GM18909 (cell line): ENCODE measurements at regions not wholly inside any gene's neighbourhood (a gene's known extent, or its start where the extent isn't known, plus 50 kb on each side); places are given as distances from the start of the nearest gene placed in this dataset.

Experiments used
- ATAC-seq: cut with Tn5 transposase; IDR thresholded peaks from one replicate; pipeline ENCODE4 v1.9.1; 2021; ENCODE audit warnings: mild to moderate bottlenecking; ENCODE audit not compliant: unreplicated experiment, poor library complexity

DNA sequence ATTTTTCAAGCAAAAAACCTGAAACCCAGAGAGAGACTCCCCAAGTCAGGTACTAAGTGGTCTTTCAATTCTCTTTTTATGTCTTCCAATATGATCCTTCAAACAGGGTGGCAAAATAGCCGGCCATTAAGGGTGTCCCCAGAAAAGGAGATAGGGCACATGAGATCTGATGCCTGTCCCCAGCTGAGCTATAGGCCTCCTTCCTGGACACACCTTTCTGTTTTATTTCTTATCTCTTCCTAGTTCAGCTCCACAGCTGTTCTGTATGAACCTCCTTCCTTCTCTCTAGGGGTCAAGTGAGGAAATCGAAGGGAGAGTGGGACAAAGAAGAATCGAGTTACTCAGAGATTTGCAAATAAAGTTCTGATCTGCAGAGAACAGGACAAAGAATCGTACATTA is 112.4 kb upstream of the ATP1A1 start:
- no peak for ATAC-seq

DNA sequence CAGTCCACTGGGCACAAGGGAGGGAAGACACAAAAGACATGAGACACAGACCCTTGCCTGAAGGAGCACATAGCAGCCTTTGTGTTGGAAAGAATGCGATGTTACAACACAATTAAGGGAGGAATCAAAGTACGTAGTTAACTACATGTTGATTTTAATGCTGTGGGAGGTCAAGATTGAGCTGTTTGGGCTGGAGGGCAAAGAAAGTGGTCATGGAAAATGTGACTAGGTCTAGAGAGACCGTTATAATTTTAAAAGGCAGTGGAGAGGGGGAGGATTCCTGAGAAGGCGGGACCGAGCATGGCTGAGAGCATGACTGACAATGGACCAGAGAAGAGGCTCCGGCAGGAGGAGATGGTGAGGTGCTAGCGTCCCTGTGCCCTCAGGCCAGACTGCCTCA is 111.8 kb upstream of the ATP1A1 start:
- ATAC-seq: no peak

DNA sequence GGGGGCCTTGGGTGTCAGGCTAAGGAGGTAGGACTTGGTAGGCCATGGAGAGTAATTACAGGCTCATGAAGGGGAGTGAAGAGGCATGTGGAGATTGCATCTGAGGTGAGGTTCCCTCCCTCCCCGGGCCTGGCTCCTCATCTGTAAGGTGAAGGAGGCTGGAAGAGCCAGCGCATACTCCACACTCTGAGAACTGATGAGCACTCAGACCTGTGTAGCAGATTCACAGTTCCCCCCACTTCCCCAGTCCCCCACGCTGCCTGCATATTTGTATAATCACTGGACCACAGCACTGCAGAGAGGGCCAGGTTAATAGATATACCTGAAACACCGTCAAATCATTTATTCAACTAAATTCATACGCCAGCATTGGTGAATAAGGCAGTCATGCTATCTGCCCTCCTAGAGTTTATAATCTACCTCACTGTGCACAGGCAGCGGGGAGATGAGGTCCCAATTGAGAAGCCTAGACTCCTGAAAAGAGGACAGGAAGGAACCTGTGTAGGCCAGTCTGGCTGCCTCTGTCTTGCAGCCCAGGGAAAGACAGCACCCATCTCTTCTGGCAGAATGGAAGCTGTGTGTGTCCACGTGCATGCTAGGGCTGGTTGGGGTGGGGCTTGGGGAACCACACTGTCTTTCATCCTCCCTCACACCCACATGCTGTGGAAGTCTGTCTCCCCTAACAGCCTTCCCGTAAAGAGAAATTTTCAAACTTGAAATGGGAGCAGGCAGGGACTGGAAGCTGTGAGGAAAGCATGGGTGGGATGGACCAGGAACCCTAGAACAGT is 110.6 kb upstream of the ATP1A1 start:
- no peak for ATAC-seq

DNA sequence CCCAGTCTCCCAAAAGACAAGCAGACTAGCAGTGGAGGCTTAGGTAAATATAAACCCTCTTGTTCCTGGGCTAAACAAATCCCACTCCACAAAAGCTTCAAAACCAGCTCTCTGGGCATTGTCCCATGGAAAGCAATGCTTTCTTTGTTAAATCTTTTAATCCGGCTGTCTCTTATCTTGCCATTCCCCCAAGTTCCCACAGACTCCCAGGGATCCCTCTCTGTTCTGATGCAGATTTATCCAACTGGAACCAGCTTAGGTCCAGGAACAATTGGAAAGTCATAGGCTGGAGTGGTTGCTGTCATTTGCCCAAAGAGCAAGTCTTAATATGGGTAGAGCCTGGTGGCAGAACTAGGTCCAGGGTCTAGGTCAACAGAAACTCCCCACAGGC is 110.1 kb upstream of the ATP1A1 start:
- no peak for ATAC-seq

DNA sequence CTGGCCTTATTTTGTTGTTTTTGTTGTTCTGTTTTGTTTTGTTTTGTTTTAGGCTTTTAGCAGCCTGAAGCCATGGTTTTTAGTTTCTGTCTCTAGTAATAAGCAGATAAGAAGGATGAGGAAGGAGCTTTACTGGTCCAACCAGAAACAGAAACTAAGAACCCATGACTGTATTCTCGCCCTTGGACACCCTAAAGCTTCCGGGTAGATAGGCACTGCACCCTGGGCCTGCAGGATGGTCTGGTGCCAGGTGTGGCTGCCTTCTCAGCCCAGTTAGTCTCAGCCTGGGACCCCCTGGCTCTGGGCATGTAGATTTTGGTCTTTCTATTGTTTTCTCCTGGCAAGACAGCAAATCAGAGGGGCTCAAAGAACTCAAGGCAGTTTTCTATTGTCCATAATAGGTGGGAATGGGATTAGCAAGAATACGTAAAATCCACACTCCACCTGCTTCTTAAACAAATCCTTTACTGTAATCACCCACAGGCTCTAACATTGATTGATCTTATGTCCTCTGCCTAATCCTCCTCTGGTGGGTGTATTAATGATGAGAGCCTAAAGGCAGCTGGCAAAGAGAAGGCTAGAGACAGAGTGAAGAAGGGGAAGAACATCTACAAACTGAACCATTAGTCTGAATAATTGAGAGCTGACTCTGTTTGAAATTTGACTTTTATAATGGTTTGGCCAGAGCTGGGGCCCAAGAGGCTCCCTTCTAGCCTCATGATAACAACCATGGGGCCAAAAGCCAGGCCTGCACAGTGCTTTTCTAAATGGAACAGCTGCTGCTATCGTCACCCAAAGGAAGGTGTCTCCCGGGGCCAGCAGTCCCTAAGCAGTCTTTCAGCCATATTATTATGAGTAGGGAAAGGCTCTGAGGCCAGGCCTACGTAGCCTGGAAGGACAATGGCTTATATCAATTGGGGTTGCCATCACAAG is 106.8 kb upstream of the ATP1A1 start:
- ATAC-seq: no peak

DNA sequence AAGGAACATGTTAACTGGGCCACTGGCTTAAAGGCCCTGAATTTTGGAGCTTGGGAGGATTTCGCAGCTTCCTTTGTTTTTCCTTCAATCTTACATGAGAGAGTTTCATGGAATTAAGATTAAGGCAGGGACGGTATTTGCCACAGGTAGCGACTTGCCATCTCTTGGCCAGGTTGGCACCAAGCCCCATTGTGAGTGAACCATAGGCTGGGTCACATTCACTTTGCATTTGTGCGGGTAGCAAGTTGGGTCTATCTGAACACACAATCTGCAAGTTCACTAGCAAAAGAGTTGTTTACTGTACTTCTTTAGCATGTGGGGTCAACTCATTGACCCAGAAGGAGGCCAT is 106.2 kb upstream of the ATP1A1 start:
- ATAC-seq: no peak

DNA sequence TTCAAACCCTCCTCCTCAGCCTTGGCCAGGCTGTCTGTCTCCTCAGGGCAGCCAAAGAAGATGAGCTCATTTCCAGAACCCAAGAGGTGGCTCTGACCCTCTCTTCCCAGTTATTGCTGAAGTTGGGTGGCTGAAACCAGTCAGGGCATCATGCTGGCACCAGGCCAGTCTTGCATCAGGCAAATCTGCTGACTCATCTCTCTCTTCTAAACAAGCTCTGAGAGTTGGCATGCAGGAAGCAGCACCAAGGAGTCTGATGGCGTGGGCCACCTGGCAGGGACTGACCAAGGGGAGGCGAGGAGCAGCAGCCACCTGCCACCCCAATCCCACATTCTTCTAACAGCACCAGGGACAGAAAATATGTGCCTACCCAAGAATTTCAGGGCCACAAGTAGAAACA is 104.8 kb upstream of the ATP1A1 start:
- no peak for ATAC-seq

DNA sequence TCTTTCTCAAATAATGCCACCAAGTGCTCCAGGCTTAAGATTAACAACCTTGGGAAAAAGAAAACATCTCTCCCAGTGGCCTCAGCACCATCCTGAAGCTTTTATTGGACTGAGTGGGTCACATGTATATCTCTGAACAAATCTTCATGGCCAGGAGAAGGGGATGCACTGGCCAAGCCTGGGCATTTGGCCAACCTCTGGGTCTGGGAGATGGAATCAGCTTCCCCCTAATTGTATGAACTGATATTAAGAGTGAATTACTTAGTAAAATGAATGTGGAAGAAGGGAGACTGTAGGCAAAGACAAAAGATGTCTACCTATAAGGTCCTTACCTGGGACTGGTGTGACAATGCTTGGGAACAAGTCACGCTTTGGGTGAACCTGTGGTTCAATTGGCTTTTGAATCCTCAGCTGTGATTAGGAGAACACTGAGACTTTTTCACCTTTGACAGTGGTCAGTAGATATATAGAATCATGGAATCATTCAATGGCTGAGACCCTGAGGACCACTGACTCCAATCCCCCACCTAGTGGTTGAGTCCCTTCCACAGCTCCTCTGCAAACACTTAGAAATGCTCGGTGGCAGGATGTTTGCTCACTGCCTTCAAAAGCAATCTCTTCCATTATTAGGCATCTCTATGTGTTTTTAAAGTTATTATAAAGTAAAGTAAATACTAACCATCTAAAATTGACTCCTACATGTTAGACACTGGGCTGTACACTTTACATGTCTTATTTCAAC is 102.6 kb upstream of the ATP1A1 start:
- ATAC-seq: no peak

DNA sequence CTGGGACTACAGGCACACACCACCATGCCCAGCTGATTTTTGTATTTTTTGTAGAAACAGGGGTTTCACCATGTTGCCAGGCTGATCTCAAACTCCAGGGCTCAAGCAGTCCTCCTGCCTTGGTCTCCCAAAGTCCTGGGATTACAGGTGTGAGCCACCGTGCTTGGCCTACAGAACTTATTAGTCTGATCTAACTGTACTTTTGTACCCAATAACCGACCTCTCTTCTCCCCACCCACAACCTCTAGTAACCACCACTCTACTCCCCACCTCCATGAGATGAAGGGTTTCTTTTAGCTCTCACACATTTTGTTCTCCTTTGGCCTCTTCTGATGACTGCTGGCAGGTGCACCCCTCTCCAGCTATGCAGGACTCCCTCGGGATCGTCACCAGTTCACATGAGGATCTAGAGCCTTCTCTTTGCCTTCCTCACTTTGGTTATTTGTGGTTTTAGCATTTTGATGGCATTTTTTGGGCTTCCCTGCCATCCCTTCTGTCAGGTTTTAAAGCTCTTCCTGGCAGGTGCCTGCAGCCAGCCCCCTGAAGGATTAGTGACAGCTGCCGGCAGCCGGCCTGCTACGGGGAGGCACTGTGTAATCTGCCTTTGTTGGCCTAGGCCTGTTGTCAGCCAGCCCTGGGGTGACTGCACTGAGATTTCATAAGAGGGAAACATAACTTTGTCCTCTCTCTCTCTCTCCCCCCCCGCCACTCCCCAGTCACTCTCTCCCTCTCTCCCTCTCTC is 99.8 kb upstream of the ATP1A1 start:
- no peak for ATAC-seq

DNA sequence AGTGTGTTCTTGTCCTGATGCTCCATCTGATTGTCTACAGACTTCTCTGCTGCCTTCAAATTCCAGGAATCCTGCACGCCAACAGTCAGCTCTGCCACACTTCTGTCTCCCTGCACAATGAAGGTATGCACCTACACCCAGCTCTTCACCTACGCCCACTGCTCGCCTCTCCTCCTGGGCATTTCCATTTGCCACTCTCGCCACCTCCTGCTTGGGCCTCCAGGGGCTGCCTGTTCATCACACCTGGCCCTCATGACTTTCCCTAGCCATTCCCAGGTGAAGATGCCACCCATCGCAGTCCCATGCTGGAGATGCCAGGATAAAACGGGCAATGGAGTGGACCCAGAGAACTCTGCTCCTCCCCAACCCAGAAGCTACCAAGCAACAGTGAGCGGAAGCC is 96.5 kb upstream of the ATP1A1 start:
- no peak for ATAC-seq

DNA sequence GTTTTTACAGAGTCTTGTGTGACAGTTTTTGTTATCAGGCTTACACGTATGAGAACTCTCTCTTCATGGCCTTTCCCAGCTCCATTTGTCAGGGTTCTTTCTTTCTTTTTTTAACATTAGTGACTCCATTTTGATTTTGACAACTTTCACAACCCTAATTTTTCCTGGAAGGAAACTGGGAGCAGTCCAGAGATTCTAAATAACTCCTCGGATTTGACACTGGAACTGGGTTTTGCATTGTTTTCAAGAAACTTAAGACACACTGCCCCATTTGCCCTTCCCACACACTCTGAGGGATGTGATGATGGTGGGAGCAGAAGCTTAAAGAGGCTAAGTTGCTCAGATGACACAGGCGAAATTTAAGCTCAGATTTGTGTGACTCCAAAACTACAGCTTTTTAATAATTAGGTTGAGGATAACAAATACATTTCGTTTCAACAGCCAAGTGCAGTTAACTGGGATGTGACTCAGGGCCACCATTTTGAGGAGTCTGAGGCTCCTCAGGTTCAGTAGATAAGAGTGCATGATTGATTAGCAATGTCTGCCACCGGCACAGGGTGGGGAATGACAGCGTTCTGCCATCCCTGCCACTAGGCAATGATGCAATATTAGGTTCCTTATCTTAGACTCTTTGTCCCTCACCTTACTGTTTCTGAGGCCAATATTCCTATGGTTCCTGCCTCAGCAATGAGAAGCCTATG is 95.1 kb upstream of the ATP1A1 start:
- no peak for ATAC-seq

DNA sequence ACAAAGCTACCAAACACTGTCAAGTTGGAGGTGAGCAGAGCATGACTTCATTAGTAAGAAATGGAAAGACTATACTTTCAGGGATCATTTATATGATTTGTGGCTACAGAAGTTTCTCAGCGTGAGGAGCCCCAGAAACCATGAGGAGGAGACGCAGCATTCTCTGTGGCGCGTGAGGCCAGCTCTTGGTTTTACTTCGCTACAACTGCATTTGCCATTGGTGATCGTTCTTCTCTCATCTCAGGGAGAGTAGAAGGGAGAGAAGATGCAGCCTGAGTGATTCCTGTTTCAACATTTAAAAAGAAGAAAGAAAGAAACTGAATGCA is 94.5 kb upstream of the ATP1A1 start:
- ATAC-seq: no peak

DNA sequence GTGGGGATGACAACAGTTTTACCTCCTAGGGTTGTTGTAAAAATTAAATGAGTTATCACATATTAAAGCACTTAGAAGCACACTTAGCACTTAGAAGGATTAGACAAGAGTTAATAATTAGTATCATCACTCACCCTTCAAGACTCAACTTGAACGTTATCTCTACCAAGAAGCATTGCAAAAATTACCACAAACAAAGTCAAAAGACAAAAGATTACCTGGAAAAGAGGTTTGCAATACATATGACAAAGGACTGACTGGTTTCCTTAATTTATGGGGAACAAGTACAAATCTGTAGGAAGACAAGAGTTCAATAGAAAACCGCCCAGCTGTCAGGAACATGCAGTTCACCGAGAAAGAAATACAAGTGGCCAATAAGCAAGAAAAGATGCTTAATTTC is 93.3 kb upstream of the ATP1A1 start:
- no peak for ATAC-seq

DNA sequence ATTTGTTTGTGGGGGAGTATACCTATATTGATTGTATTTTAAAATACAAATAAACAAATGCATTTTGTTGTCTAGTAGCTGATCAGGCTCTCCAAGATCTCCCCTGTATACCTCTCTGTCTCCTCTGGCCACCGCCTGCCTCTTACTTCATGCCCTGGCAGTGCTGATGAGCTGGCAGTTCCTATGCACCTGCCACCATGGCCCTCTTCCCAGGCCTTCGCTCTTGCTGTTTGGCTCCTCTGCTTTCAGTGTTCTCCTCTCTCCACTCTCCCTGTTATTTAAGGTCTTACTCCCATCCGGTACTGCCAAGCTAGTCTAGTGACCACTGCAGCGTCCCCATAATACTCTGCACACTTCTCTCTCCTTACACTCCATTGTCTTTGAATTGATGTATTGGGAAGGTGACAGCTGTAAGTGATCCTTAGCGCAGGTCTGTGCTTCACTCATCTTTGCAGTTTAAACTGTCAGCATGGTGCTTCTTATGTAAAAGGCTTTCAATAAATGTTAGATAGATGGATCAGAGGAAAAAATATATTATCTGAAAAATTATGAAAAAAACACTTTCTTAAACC is 88.1 kb upstream of the ATP1A1 start:
- ATAC-seq: no peak

DNA sequence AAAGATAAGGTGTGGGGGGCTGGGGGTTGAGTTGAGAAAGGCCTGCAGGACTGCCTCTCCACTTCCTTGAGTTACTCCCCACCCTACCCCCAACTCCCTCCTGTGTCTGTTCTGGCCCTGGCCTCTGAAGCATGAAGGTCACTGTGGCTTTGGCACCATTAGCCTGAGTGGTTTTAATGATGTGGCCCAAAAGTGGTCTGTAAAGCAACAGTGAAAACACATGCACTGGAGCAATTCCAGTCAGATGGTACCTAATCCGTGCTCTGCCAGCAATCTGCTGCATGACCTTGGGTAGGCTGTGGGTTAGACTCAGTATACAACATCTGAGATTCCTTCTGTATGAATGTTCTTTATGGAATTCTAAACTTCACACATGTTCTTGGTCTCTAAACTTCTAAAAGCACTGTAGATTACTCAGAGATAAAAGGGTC is 86.5 kb upstream of the ATP1A1 start:
- ATAC-seq: no peak

DNA sequence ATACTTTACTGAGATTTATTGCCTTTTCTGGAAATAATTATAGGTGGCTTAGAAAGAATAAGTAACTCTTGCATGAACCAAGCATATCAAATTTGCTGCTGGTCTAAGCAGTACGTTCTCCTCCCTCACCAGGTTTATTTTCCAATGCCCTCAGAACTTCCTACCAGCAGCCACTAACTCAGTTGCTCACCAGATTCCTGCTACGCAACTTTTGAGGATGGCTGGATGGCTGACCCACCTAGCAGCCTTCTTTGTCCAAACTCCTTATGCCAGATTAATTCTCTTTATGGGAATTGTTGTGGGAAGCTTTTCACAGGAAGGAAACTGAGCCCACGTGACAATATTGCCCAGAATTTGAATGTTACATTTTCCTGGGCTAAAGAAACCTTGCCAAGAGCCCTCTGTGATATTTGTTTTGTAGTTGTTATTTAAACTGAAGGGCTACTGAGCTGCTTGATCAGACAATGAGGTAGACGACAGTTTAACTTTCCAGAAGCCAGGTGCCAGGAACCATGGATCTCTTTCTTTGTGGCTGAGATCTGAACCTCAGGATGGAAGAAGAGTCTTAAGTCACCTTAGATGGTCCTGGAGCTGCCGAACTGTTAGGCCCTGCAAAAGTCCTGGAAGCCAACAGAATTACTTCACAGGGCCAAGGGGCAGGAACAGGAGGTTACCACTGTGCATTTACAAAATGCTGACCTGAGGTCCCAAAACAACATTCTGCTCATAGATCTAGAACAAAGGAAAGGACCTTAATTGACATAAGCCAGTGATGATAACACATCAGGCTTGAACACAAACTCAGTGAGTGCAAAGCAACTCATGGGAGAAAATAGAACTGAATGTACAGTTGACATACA is 85.5 kb upstream of the ATP1A1 start:
- ATAC-seq: no peak

DNA sequence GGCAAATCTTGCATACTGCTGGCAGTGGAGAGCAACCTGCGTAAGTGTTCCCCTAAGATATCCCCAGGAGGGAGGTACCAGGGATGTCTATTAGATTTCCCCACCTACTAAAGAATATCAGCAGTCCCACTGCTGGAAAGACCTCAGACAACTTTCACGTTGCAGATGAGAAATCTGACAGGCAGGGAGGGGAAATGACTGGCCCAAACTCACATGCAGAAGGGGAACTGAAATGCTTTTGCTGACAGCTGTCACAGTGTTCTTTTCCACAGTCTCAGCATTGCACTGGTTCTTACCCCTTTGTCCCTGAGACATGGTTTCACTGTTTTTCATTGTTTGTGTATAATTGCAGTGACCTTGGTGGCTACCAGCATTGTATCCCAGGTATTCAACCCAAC is 84.8 kb upstream of the ATP1A1 start:
- ATAC-seq: peak; percentile 81

DNA sequence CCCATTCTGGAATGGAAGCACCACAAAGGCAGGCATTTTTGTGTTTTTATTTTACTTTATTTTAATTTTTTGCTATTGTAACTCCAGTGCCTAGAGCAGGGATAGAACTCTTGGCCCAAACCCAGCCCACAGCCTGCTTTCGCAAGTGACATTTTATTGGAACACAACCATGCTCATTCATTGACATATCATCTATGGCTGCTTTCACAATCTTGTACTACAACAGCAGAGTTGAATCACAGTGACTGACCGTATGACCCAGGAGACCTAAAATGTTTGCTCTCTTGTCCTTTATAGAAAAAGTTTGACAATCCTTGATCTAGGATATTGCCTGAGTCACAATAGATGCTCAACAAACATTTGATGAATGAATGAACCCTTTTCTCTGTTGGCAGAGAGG is 83.9 kb upstream of the ATP1A1 start:
- ATAC-seq: no peak
